HepG2 (cell line): ENCODE measurements at regions not wholly inside any gene's neighbourhood (a gene's known extent, or its start where the extent isn't known, plus 50 kb on each side); places are given as distances from the start of the nearest gene placed in this dataset.

Experiments used
- ATAC-seq: fragments of 200-7000 bp; cut with Tn5 transposase; 3 replicates; pipeline ENCODE4 v1.9.1; 2020; ENCODE audit warnings: mild to moderate bottlenecking, moderate library complexity
- BruUV-seq: library from RNA; stranded (reverse); fragments of 400-500 nt; replicated peaks from 2 replicates; lab custom pipeline; 2021; lab: Mats Ljungman, UMichigan
- CTCF ChIA-PET: fragments of 300-600 bp; formaldehyde crosslinking; extraction: SDS; loops from one replicate; lab custom pipeline; 2021; ENCODE audit warnings: low total read pairs, inconsistent platforms, low intra/inter-chr PET ratio; lab: Yijun Ruan, JAX
- POLR2A ChIA-PET: fragments of 350-600 bp; sonication (Branson Sonifier 250); formaldehyde crosslinking; loops from one replicate; lab custom pipeline; 2020; ENCODE audit warnings: antibody characterized with exemption, inconsistent platforms; lab: Yijun Ruan, JAX
- DNase-seq: peaks from one replicate; pipeline ENCODE4 v3.0.0-alpha.2; 2015; ENCODE audit warnings: low spot score
- FAIRE-seq: peaks from 3 replicates; lab custom pipeline; 2011; peaks lifted over from hg19 to GRCh38; lab: Jason Lieb, UNC
- H2AFZ ChIP-seq: one replicate; pipeline ENCODE4 v1.6.1; 2011; ENCODE audit warnings: low read length, inconsistent platforms
- H3K27ac ChIP-seq: fragments of 300-600 bp; 3 replicates; pipeline ENCODE4 v1.8.0; 2011; ENCODE audit warnings: mixed run types, mild to moderate bottlenecking, mixed read lengths, low read length, inconsistent platforms; ENCODE audit not compliant: insufficient read depth; ENCODE audit errors: extremely low read length
- H3K27me3 ChIP-seq, 2 experiments: fragments of 200-600 bp in 1 of 2; 2 replicates in 1 of 2; 3 replicates in 1 of 2; pipeline versions ENCODE4 v1.6.0 to v1.8.0; 2011; ENCODE audit warnings: low read length in 2 of 2, mild to moderate bottlenecking in 2 of 2, moderate library complexity in 2 of 2, inconsistent platforms in 1 of 2; ENCODE audit not compliant: insufficient read depth in 2 of 2, control insufficient read depth in 1 of 2
- H3K36me3 ChIP-seq, 2 experiments: fragments of 200-600 bp in 1 of 2; replicated peaks in 1 of 2; 2 replicates in 1 of 2; 3 replicates in 1 of 2; pipeline versions ENCODE4 v1.5.1 to v1.8.0; 2011; ENCODE audit warnings: low read length in 2 of 2, inconsistent platforms in 1 of 2; ENCODE audit not compliant: insufficient read depth in 2 of 2, control insufficient read depth in 1 of 2
- H3K4me1 ChIP-seq: 2 replicates; pipeline ENCODE4 v1.5.1; 2012; ENCODE audit warnings: low read length, inconsistent platforms; ENCODE audit not compliant: insufficient read depth
- H3K4me2 ChIP-seq: 2 replicates; pipeline ENCODE4 v1.6.0; 2011; ENCODE audit warnings: low read depth, low read length, inconsistent platforms
- H3K4me3 ChIP-seq, 3 experiments: fragments of 200-600 bp in 1 of 3; sonication (generic), shearing (Covaris generic) in 1 of 3; replicated peaks in 1 of 3; 2 replicates each; pipeline ENCODE4 v1.5.1; 2011 to 2016; ENCODE audit warnings: low read length in 3 of 3, inconsistent platforms in 2 of 3, low read depth in 2 of 3, mild to moderate bottlenecking in 2 of 3, control low read depth in 1 of 3, mixed read lengths in 1 of 3; ENCODE audit not compliant: insufficient read depth in 1 of 3
- H3K79me2 ChIP-seq: one replicate; pipeline ENCODE4 v1.6.1; 2011; ENCODE audit warnings: low read length, inconsistent platforms; ENCODE audit not compliant: insufficient read depth
- H3K9ac ChIP-seq: 2 replicates; pipeline ENCODE4 v1.6.0; 2011; ENCODE audit warnings: mild to moderate bottlenecking, low read depth, low read length, inconsistent platforms; ENCODE audit not compliant: insufficient read depth
- H3K9me3 ChIP-seq: 2 replicates; pipeline ENCODE4 v1.5.1; 2012; ENCODE audit warnings: mild to moderate bottlenecking, low read length
- H4K20me1 ChIP-seq: 2 replicates; pipeline ENCODE4 v1.6.0; 2011; ENCODE audit warnings: inconsistent platforms, mild to moderate bottlenecking, low read length, moderate library complexity; ENCODE audit not compliant: insufficient read depth
- ATF3 ChIP-seq: sonication (generic); formaldehyde crosslinking; IDR thresholded peaks from 2 replicates; pipeline ENCODE4 v1.4.0; 2020; ENCODE audit warnings: missing genetic modification reagents
- NFYC ChIP-seq: IDR thresholded peaks from 2 replicates; pipeline ENCODE4 v1.6.1; 2016; ENCODE audit warnings: missing genetic modification reagents, missing compliant biosample characterization
- RFX5 ChIP-seq: IDR thresholded peaks from 2 replicates; pipeline ENCODE4 v1.6.1; 2011; ENCODE audit warnings: low read depth, low read length, improper control_type of control experiment
- SCMH1 ChIP-seq: sonication (generic); formaldehyde crosslinking; IDR thresholded peaks from 2 replicates; pipeline ENCODE4 v1.9.0; 2021; ENCODE audit warnings: missing genetic modification reagents, mild to moderate bottlenecking, borderline replicate concordance
- TEAD2 ChIP-seq: sonication (generic); formaldehyde crosslinking; IDR thresholded peaks from 2 replicates; pipeline ENCODE4 v1.9.0; 2021; ENCODE audit warnings: missing genetic modification reagents
- ZFX ChIP-seq: sonication (generic); formaldehyde crosslinking; IDR thresholded peaks from 2 replicates; pipeline ENCODE4 v1.4.0; 2020; ENCODE audit warnings: mild to moderate bottlenecking, low read depth, missing genetic modification reagents, moderate library complexity
- ZNF20 ChIP-seq: sonication (generic); formaldehyde crosslinking; IDR thresholded peaks from 2 replicates; pipeline ENCODE4 v1.4.0; 2020; ENCODE audit warnings: mild to moderate bottlenecking, moderate library complexity, missing genetic modification reagents
- ZNF232 ChIP-seq: sonication (generic); formaldehyde crosslinking; IDR thresholded peaks from 2 replicates; pipeline ENCODE4 v1.4.0; 2020; ENCODE audit warnings: missing genetic modification reagents, borderline replicate concordance
- ZNF383 ChIP-seq: sonication (generic); formaldehyde crosslinking; IDR thresholded peaks from 2 replicates; pipeline ENCODE4 v1.4.0; 2020; ENCODE audit warnings: missing genetic modification reagents, mild to moderate bottlenecking, borderline replicate concordance
- WGBS: methylation state at CpG from one replicate; pipeline ENCODE4 v1.1.6; 2017; ENCODE audit warnings: low lambda C conversion rate; 5-methylcytosine and 5-hydroxymethylcytosine counted together
- in situ Hi-C: cut with HindIII; loops from 2 replicates; pipeline ENCODE4 v1.10.0; 2017; ENCODE audit warnings: low pct_unique_long_range_greater_than_20kb; ENCODE audit not compliant: extremely low pct_ligation_motif_present
- intact Hi-C: fragments of 100-400 bp; cut with micrococcal nuclease; formaldehyde crosslinking; loops from one replicate; pipeline ENCODE4 v1.10.0; 2022; ENCODE audit not compliant: unreplicated experiment
- TF ChIP-seq, protein P1 (sequence below): sonication (generic); formaldehyde crosslinking; IDR thresholded peaks from 2 replicates; pipeline ENCODE4 v1.5.0; 2020; ENCODE audit warnings: mild to moderate bottlenecking, missing genetic modification reagents, moderate library complexity
- TF ChIP-seq, protein P2 (sequence below): sonication (generic); formaldehyde crosslinking; IDR thresholded peaks from 2 replicates; pipeline ENCODE4 v1.8.0; 2022; ENCODE audit warnings: missing genetic modification reagents, mild to moderate bottlenecking, inconsistent platforms, borderline replicate concordance
- TF ChIP-seq, protein P3 (sequence below): sonication (generic); formaldehyde crosslinking; IDR thresholded peaks from 2 replicates; pipeline ENCODE4 v1.4.0; 2020; ENCODE audit warnings: missing genetic modification reagents, borderline replicate concordance
- TF ChIP-seq, protein P4 (sequence below): sonication (generic); formaldehyde crosslinking; IDR thresholded peaks from 2 replicates; pipeline ENCODE4 v1.5.0; 2020; ENCODE audit warnings: mild to moderate bottlenecking, missing genetic modification reagents

- TF ChIP-seq ZFX (no peak), NFYC (CRISPR knock-in tag) (no peak)
- TF ChIP-seq, protein P1, sequence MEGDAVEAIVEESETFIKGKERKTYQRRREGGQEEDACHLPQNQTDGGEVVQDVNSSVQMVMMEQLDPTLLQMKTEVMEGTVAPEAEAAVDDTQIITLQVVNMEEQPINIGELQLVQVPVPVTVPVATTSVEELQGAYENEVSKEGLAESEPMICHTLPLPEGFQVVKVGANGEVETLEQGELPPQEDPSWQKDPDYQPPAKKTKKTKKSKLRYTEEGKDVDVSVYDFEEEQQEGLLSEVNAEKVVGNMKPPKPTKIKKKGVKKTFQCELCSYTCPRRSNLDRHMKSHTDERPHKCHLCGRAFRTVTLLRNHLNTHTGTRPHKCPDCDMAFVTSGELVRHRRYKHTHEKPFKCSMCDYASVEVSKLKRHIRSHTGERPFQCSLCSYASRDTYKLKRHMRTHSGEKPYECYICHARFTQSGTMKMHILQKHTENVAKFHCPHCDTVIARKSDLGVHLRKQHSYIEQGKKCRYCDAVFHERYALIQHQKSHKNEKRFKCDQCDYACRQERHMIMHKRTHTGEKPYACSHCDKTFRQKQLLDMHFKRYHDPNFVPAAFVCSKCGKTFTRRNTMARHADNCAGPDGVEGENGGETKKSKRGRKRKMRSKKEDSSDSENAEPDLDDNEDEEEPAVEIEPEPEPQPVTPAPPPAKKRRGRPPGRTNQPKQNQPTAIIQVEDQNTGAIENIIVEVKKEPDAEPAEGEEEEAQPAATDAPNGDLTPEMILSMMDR (CRISPR knock-in tag): no peak
- TF ChIP-seq, all 625 proteins: peak for 0
Observed at GRCh38 chr5:20369518-20369885, 381.5 kb upstream of the CDH18 start (continued).

GRCh38 chr5:20368571-20369517 lies 380.8 kb upstream of the CDH18 start:
- in situ Hi-C loops (no loop called here), intact Hi-C loops (no loop called here)
- Histone ChIP-seq H3K4me2 (no peak overlapping the region), H3K4me3 (no peak overlapping the region), H3K27me3 (no peaks in the 10 kb centered on the region), H3K9ac (no peak overlapping the region), H3K36me3 (no peaks in the 10 kb centered on the region), H3K79me2 (no peaks in the 10 kb centered on the region), H2AFZ (no peak overlapping the region), H4K20me1 (no peaks in the 10 kb centered on the region), H3K27ac (no peak overlapping the region), H3K9me3 (no peaks in the 10 kb centered on the region), H3K4me1 (no peaks in the 10 kb centered on the region)
- ATAC-seq: no peak
- POLR2A ChIA-PET: no interaction called here
- DNase-seq: no peak
- no peak for FAIRE-seq
- CTCF ChIA-PET: no interaction called here
- no TSS peak for BruUV-seq
- under 1% methylated on average over 3 of the region's 3 CpGs for WGBS
- TF ChIP-seq, protein P2, sequence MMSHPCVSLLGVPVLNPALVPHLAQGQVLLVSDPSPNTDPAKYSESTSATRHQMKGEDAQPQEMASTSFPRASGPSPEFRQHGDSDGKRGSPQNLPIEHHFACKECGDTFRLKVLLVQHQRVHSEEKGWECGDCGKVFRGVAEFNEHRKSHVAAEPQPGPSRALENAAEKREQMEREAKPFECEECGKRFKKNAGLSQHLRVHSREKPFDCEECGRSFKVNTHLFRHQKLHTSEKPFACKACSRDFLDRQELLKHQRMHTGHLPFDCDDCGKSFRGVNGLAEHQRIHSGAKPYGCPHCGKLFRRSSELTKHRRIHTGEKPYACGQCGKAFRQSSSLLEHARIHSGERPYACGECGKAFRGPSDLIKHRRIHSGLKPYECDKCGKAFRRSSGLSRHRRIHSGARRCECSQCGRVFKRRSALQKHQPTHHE (CRISPR knock-in tag): no peak
- TF ChIP-seq, protein P3, sequence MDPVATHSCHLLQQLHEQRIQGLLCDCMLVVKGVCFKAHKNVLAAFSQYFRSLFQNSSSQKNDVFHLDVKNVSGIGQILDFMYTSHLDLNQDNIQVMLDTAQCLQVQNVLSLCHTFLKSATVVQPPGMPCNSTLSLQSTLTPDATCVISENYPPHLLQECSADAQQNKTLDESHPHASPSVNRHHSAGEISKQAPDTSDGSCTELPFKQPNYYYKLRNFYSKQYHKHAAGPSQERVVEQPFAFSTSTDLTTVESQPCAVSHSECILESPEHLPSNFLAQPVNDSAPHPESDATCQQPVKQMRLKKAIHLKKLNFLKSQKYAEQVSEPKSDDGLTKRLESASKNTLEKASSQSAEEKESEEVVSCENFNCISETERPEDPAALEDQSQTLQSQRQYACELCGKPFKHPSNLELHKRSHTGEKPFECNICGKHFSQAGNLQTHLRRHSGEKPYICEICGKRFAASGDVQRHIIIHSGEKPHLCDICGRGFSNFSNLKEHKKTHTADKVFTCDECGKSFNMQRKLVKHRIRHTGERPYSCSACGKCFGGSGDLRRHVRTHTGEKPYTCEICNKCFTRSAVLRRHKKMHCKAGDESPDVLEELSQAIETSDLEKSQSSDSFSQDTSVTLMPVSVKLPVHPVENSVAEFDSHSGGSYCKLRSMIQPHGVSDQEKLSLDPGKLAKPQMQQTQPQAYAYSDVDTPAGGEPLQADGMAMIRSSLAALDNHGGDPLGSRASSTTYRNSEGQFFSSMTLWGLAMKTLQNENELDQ: no peak
- no peak for TF ChIP-seq TEAD2 (CRISPR knock-in tag)
- TF ChIP-seq ZNF232 (CRISPR knock-in tag): no peak
- TF ChIP-seq, protein P4, sequence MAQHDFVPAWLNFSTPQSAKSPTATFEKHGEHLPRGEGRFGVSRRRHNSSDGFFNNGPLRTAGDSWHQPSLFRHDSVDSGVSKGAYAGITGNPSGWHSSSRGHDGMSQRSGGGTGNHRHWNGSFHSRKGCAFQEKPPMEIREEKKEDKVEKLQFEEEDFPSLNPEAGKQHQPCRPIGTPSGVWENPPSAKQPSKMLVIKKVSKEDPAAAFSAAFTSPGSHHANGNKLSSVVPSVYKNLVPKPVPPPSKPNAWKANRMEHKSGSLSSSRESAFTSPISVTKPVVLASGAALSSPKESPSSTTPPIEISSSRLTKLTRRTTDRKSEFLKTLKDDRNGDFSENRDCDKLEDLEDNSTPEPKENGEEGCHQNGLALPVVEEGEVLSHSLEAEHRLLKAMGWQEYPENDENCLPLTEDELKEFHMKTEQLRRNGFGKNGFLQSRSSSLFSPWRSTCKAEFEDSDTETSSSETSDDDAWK (CRISPR knock-in tag): no peak
- TF ChIP-seq SCMH1: no peak
- TF ChIP-seq ZNF383: no peak
- no peak for TF ChIP-seq ZNF20 (CRISPR knock-in tag)
- TF ChIP-seq RFX5: no peak
- TF ChIP-seq ATF3: no peak
